Omental fat pad (tissue), 3 donors: ENCODE measurements at regions not wholly inside any gene's neighbourhood (a gene's known extent, or its start where the extent isn't known, plus 50 kb on each side); places are given as distances from the start of the nearest gene placed in this dataset.

Experiments
- ATAC-seq: fragments of 150-250 bp; one replicate; pipeline ENCODE4 v1.9.1; 2016; ENCODE audit warnings: mild to moderate bottlenecking, moderate library complexity; ENCODE audit not compliant: low FRiP score
- DNase-seq: peaks from one replicate; pipeline ENCODE4 v3.0.0-alpha.2; 2019; ENCODE audit warnings: low spot score
- CTCF ChIP-seq, 3 donors: fragments of 450-650 bp; IDR thresholded peaks; one replicate each; pipeline ENCODE4 v1.5.1; 2016 to 2017; ENCODE audit warnings: antibody characterized with exemption in 3 of 3, mild to moderate bottlenecking in 3 of 3, moderate library complexity in 2 of 3

GRCh38 chr6:2558098-2558680 lies 192.5 kb downstream of the MYLK4 start:
- DNase-seq (no peak), ATAC-seq (no peak)
- TF ChIP-seq CTCF (IDR thresholded peaks at IDR 0.05), result no peak

- no peak for ATAC-seq
- no peak for TF ChIP-seq CTCF (IDR thresholded peaks at IDR 0.05)
- no peak for DNase-seq
Observed at GRCh38 chr6:2557181-2557720, 193.5 kb downstream of the MYLK4 start.

GRCh38 chr6:2556761-2557160 lies 194.0 kb downstream of the MYLK4 start:
- DNase-seq (no peak), ATAC-seq (no peak)
- no peak for TF ChIP-seq CTCF (IDR thresholded peaks at IDR 0.05)

GRCh38 chr6:2554651-2555260 lies 196.0 kb downstream of the MYLK4 start:
- no peak for TF ChIP-seq CTCF (IDR thresholded peaks at IDR 0.05)
- DNase-seq (no peak), ATAC-seq (no peak)

GRCh38 chr6:2552526-2553154 lies 198.1 kb downstream of the MYLK4 start:
- DNase-seq, result no peak
- TF ChIP-seq CTCF (IDR thresholded peaks at IDR 0.05), result no peak
- no peak for ATAC-seq

GRCh38 chr6:2551705-2552104 lies 199.0 kb downstream of the MYLK4 start:
- no peak for TF ChIP-seq CTCF (IDR thresholded peaks at IDR 0.05)
- no peak for DNase-seq
- no peak for ATAC-seq
